ENCODE measurements at regions not wholly inside any gene's neighbourhood (a gene's known extent, or its start where the extent isn't known, plus 50 kb on each side); places are given as distances from the start of the nearest gene placed in this dataset.

- TF ChIP-seq POLR2A (IDR thresholded peaks at IDR 0.05; ENCODE audit: low read depth, low read length) (no peak), MXI1 (IDR thresholded peaks at IDR 0.05; ENCODE audit: borderline replicate concordance, low read depth, low read length) (no peak), CEBPB (IDR thresholded peaks at IDR 0.05; ENCODE audit: low read depth, low read length) (no peak)
- TF ChIP-seq, protein P1, sequence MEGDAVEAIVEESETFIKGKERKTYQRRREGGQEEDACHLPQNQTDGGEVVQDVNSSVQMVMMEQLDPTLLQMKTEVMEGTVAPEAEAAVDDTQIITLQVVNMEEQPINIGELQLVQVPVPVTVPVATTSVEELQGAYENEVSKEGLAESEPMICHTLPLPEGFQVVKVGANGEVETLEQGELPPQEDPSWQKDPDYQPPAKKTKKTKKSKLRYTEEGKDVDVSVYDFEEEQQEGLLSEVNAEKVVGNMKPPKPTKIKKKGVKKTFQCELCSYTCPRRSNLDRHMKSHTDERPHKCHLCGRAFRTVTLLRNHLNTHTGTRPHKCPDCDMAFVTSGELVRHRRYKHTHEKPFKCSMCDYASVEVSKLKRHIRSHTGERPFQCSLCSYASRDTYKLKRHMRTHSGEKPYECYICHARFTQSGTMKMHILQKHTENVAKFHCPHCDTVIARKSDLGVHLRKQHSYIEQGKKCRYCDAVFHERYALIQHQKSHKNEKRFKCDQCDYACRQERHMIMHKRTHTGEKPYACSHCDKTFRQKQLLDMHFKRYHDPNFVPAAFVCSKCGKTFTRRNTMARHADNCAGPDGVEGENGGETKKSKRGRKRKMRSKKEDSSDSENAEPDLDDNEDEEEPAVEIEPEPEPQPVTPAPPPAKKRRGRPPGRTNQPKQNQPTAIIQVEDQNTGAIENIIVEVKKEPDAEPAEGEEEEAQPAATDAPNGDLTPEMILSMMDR (conservative IDR thresholded peaks at IDR 0.05; ENCODE audit: low read depth, low read length): no peak
Observed at GRCh38 chr15:97815835-97816234, 144.7 kb upstream of the ARRDC4 start.

Data from IMR-90 (cell line).